ENCODE measurements at regions not wholly inside any gene's neighbourhood (a gene's known extent, or its start where the extent isn't known, plus 50 kb on each side); places are given as distances from the start of the nearest gene placed in this dataset.

DNA sequence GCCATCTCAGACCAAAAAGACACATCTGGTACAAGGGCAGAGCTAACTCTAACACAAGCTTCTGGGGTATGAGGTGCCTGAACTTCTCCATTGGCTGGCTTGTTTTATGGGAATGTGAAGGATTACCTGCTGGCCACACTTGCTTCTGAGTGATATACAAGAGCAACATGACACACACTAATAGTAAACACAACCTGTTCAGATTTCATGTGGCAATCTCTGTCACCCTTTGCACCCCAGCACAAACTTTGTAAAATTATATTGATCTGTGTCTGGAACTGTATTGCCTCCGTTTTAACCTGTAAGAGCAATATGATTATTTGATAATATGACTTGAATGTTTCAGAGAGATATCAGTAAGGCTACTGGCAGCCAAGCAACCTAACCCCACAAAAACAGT is 276.7 kb downstream of the CCDC85A start:
- TF ChIP-seq POLR2A (IDR thresholded peaks at IDR 0.05; ENCODE audit: low read depth, low read length) (no peak), POLR2AphosphoS5 (IDR thresholded peaks at IDR 0.05; ENCODE audit: low read depth, low read length) (no peak)

All from GM12892 (cell line).